ENCODE measurements at regions not wholly inside any gene's neighbourhood (a gene's known extent, or its start where the extent isn't known, plus 50 kb on each side); places are given as distances from the start of the nearest gene placed in this dataset.

- WGBS (ENCODE audit: insufficient coverage), result 94% methylated on average over 5 of the region's 6 CpGs
- H3K27ac ChIP-seq (ENCODE audit: low read length), result no peak overlapping the region
- no peak for DNase-seq
- no peaks in the 10 kb centered on the region for H3K9me3 ChIP-seq (replicated peaks; ENCODE audit: control insufficient read depth, low read depth, low read length)
- no peak overlapping the region for H3K4me3 ChIP-seq (ENCODE audit: low read length)
- H3K27me3 ChIP-seq (ENCODE audit: control insufficient read depth, insufficient read depth, low read length), result no peaks in the 10 kb centered on the region
- H3K36me3 ChIP-seq (ENCODE audit: control insufficient read depth, insufficient read depth, low read length), result no peaks in the 10 kb centered on the region
- H3K4me1 ChIP-seq (ENCODE audit: control insufficient read depth, insufficient read depth, low read length), result peaks cover 3% of the 10 kb centered on the region
These were observed 80.7 kb upstream of the ITGA4 start for GRCh38 chr2:181376442-181376841.

- no peaks in the 10 kb centered on the region for H3K27me3 ChIP-seq (ENCODE audit: control insufficient read depth, insufficient read depth, low read length)
These were observed 80.2 kb upstream of the ITGA4 start for GRCh38 chr2:181376999-181377398.

GRCh38 chr2:181378491-181378890 lies 78.7 kb upstream of the ITGA4 start:
- Histone ChIP-seq H3K36me3 (ENCODE audit: control insufficient read depth, insufficient read depth, low read length) (no peaks in the 10 kb centered on the region), H3K27me3 (ENCODE audit: control insufficient read depth, insufficient read depth, low read length) (no peaks in the 10 kb centered on the region), H3K4me1 (ENCODE audit: control insufficient read depth, insufficient read depth, low read length) (peaks cover 3% of the 10 kb centered on the region), H3K27ac (ENCODE audit: low read length) (no peak overlapping the region), H3K9me3 (replicated peaks; ENCODE audit: control insufficient read depth, low read depth, low read length) (no peaks in the 10 kb centered on the region), H3K4me3 (ENCODE audit: low read length) (no peak overlapping the region)
- DNase-seq, result no peak
- WGBS (ENCODE audit: insufficient coverage), result 81% methylated on average over 4 of the region's 5 CpGs

More at GRCh38 chr2:181376999-181377398, 80.2 kb upstream of the ITGA4 start:
- no peak overlapping the region for H3K27ac ChIP-seq (ENCODE audit: low read length)
- DNase-seq, result no peak
- H3K4me3 ChIP-seq (ENCODE audit: low read length), result no peak overlapping the region
- no CpG with 5 or more reads among the region's 1 CpG for WGBS (ENCODE audit: insufficient coverage)
- no peaks in the 10 kb centered on the region for H3K36me3 ChIP-seq (ENCODE audit: control insufficient read depth, insufficient read depth, low read length)
- H3K4me1 ChIP-seq (ENCODE audit: control insufficient read depth, insufficient read depth, low read length), result peaks cover 3% of the 10 kb centered on the region
- H3K9me3 ChIP-seq (replicated peaks; ENCODE audit: control insufficient read depth, low read depth, low read length), result no peaks in the 10 kb centered on the region

GRCh38 chr2:181380581-181380980 lies 76.6 kb upstream of the ITGA4 start:
- Histone ChIP-seq H3K4me3 (ENCODE audit: low read length) (no peak overlapping the region), H3K9me3 (replicated peaks; ENCODE audit: control insufficient read depth, low read depth, low read length) (no peaks in the 10 kb centered on the region), H3K4me1 (ENCODE audit: control insufficient read depth, insufficient read depth, low read length) (peaks cover 3% of the 10 kb centered on the region), H3K27me3 (ENCODE audit: control insufficient read depth, insufficient read depth, low read length) (no peaks in the 10 kb centered on the region), H3K27ac (ENCODE audit: low read length) (no peak overlapping the region), H3K36me3 (ENCODE audit: control insufficient read depth, insufficient read depth, low read length) (no peaks in the 10 kb centered on the region)
- 46% methylated on average over 2 of the region's 3 CpGs for WGBS (ENCODE audit: insufficient coverage)
- peak; percentile 53 for DNase-seq

GRCh38 chr2:181384923-181385322 lies 72.3 kb upstream of the ITGA4 start:
- no peak for DNase-seq
- no CpG with 5 or more reads among the region's 2 CpGs for WGBS (ENCODE audit: insufficient coverage)
- H3K27ac ChIP-seq (ENCODE audit: low read length), result no peak overlapping the region
- H3K36me3 ChIP-seq (ENCODE audit: control insufficient read depth, insufficient read depth, low read length), result no peaks in the 10 kb centered on the region
- no peaks in the 10 kb centered on the region for H3K9me3 ChIP-seq (replicated peaks; ENCODE audit: control insufficient read depth, low read depth, low read length)
- peaks cover 3% of the 10 kb centered on the region for H3K4me1 ChIP-seq (ENCODE audit: control insufficient read depth, insufficient read depth, low read length)
- no peak overlapping the region for H3K4me3 ChIP-seq (ENCODE audit: low read length)
- no peaks in the 10 kb centered on the region for H3K27me3 ChIP-seq (ENCODE audit: control insufficient read depth, insufficient read depth, low read length)

GRCh38 chr2:181389524-181389923 lies 67.7 kb upstream of the ITGA4 start:
- no peak overlapping the region for H3K4me3 ChIP-seq (ENCODE audit: low read length)
- H3K27me3 ChIP-seq (ENCODE audit: control insufficient read depth, insufficient read depth, low read length), result no peaks in the 10 kb centered on the region
- H3K9me3 ChIP-seq (replicated peaks; ENCODE audit: control insufficient read depth, low read depth, low read length), result no peaks in the 10 kb centered on the region
- WGBS (ENCODE audit: insufficient coverage), result no CpG with 5 or more reads among the region's 3 CpGs
- H3K36me3 ChIP-seq (ENCODE audit: control insufficient read depth, insufficient read depth, low read length), result no peaks in the 10 kb centered on the region
- no peak for DNase-seq
- H3K27ac ChIP-seq (ENCODE audit: low read length), result no peak overlapping the region
- H3K4me1 ChIP-seq (ENCODE audit: control insufficient read depth, insufficient read depth, low read length), result no peaks in the 10 kb centered on the region

- peak; percentile 82 for DNase-seq
- no peaks in the 10 kb centered on the region for H3K9me3 ChIP-seq (replicated peaks; ENCODE audit: control insufficient read depth, low read depth, low read length)
- H3K36me3 ChIP-seq (ENCODE audit: control insufficient read depth, insufficient read depth, low read length), result no peaks in the 10 kb centered on the region
- WGBS (ENCODE audit: insufficient coverage), result no CpG with 5 or more reads among the region's 1 CpG
- H3K4me3 ChIP-seq (ENCODE audit: low read length), result no peak overlapping the region
- H3K27me3 ChIP-seq (ENCODE audit: control insufficient read depth, insufficient read depth, low read length), result no peaks in the 10 kb centered on the region
- peak overlapping the region; percentile 56 for H3K27ac ChIP-seq (ENCODE audit: low read length)
- peaks cover 2% of the 10 kb centered on the region for H3K4me1 ChIP-seq (ENCODE audit: control insufficient read depth, insufficient read depth, low read length)
These were observed 63.7 kb upstream of the ITGA4 start for GRCh38 chr2:181393472-181393871.

GRCh38 chr2:181394741-181395437 lies 62.3 kb upstream of the ITGA4 start:
- DNase-seq, result no peak
- Histone ChIP-seq H3K27ac (ENCODE audit: low read length) (no peak overlapping the region), H3K4me1 (ENCODE audit: control insufficient read depth, insufficient read depth, low read length) (peaks cover 2% of the 10 kb centered on the region), H3K9me3 (replicated peaks; ENCODE audit: control insufficient read depth, low read depth, low read length) (no peaks in the 10 kb centered on the region), H3K36me3 (ENCODE audit: control insufficient read depth, insufficient read depth, low read length) (no peaks in the 10 kb centered on the region), H3K27me3 (ENCODE audit: control insufficient read depth, insufficient read depth, low read length) (no peaks in the 10 kb centered on the region), H3K4me3 (ENCODE audit: low read length) (no peak overlapping the region)
- WGBS (ENCODE audit: insufficient coverage), result 88% methylated on average over 2 of the region's 4 CpGs

- Histone ChIP-seq H3K36me3 (ENCODE audit: control insufficient read depth, insufficient read depth, low read length) (no peaks in the 10 kb centered on the region), H3K27ac (ENCODE audit: low read length) (no peak overlapping the region), H3K4me1 (ENCODE audit: control insufficient read depth, insufficient read depth, low read length) (peaks cover 2% of the 10 kb centered on the region), H3K4me3 (ENCODE audit: low read length) (no peak overlapping the region), H3K27me3 (ENCODE audit: control insufficient read depth, insufficient read depth, low read length) (no peaks in the 10 kb centered on the region), H3K9me3 (replicated peaks; ENCODE audit: control insufficient read depth, low read depth, low read length) (no peaks in the 10 kb centered on the region)
- WGBS (ENCODE audit: insufficient coverage), result no CpG with 5 or more reads among the region's 2 CpGs
- no peak for DNase-seq
These were observed 61.3 kb upstream of the ITGA4 start for GRCh38 chr2:181395851-181396250.

- DNase-seq, result peak; percentile 20
- no CpG with 5 or more reads among the region's 6 CpGs for WGBS (ENCODE audit: insufficient coverage)
- H3K27ac ChIP-seq (ENCODE audit: low read length), result peak overlapping the region; percentile 29
- no peaks in the 10 kb centered on the region for H3K9me3 ChIP-seq (replicated peaks; ENCODE audit: control insufficient read depth, low read depth, low read length)
- H3K36me3 ChIP-seq (ENCODE audit: control insufficient read depth, insufficient read depth, low read length), result no peaks in the 10 kb centered on the region
- H3K4me3 ChIP-seq (ENCODE audit: low read length), result no peak overlapping the region
- no peaks in the 10 kb centered on the region for H3K27me3 ChIP-seq (ENCODE audit: control insufficient read depth, insufficient read depth, low read length)
- peaks cover 2% of the 10 kb centered on the region for H3K4me1 ChIP-seq (ENCODE audit: control insufficient read depth, insufficient read depth, low read length)
These were observed 60.7 kb upstream of the ITGA4 start for GRCh38 chr2:181396256-181397123.
